Ascending aorta (tissue), 2 donors: ENCODE measurements at regions not wholly inside any gene's neighbourhood (a gene's known extent, or its start where the extent isn't known, plus 50 kb on each side); places are given as distances from the start of the nearest gene placed in this dataset.

Experiments used
- DNase-seq, 2 donors: peaks; one replicate each; pipeline ENCODE4 v3.0.0-alpha.2; 2019; ENCODE audit warnings: low spot score in 2 of 2
- H3K27ac ChIP-seq, 2 donors: fragments of 200-600 bp; sonication (generic); one replicate each; pipeline ENCODE4 v1.5.1; 2016 to 2017; ENCODE audit warnings: mild to moderate bottlenecking in 1 of 2
- H3K27me3 ChIP-seq: fragments of 200-600 bp; sonication (generic); one replicate; pipeline ENCODE4 v1.5.1; 2017
- H3K36me3 ChIP-seq, 2 donors: fragments of 200-600 bp; sonication (generic); one replicate each; pipeline ENCODE4 v1.5.1; 2016
- H3K4me1 ChIP-seq, 2 donors: fragments of 200-600 bp; sonication (generic); one replicate each; pipeline ENCODE4 v1.5.1; 2016 to 2017; ENCODE audit warnings: mild to moderate bottlenecking in 1 of 2
- H3K4me3 ChIP-seq, 2 donors: fragments of 200-600 bp; sonication (generic); one replicate each; pipeline ENCODE4 v1.5.1; 2016 to 2017; ENCODE audit warnings: mild to moderate bottlenecking in 1 of 2
- H3K9me3 ChIP-seq, 2 donors: fragments of 200-600 bp; sonication (generic); one replicate each; pipeline ENCODE4 v1.5.1; 2016
- CTCF ChIP-seq, 3 experiments: fragments of 200-600 bp in 2 of 3; fragments of 450-650 bp in 1 of 3; sonication (generic) in 2 of 3; IDR thresholded peaks; one replicate each; pipeline ENCODE4 v1.5.1; 2016 to 2019; ENCODE audit warnings: antibody characterized with exemption in 3 of 3, mild to moderate bottlenecking in 1 of 3, moderate library complexity in 1 of 3
- intact Hi-C: fragments of 100-400 bp; cut with DNase I; formaldehyde crosslinking; loops from one replicate; pipeline ENCODE4 v1.15.1; 2023

- no peaks in the 10 kb centered on the region for H3K27me3 ChIP-seq
- intact Hi-C loops: no loop called here
Measured at GRCh38 chr6:104572901-104573300, 286.8 kb downstream of the HACE1 start.

GRCh38 chr6:104566411-104566810, 293.3 kb downstream of the HACE1 start:
- intact Hi-C loops: no loop called here
- no peaks in the 10 kb centered on the region for H3K27me3 ChIP-seq
- no peak overlapping the region for H3K27ac ChIP-seq
- H3K36me3 ChIP-seq: no peaks in the 10 kb centered on the region
- H3K9me3 ChIP-seq: no peaks in the 10 kb centered on the region
- H3K4me3 ChIP-seq: no peak overlapping the region
- DNase-seq: no peak
- TF ChIP-seq CTCF (IDR thresholded peaks at IDR 0.05): no peak
- no peaks in the 10 kb centered on the region for H3K4me1 ChIP-seq

More at GRCh38 chr6:104572901-104573300, 286.8 kb downstream of the HACE1 start:
- Histone ChIP-seq H3K4me1 (no peaks in the 10 kb centered on the region), H3K9me3 (no peaks in the 10 kb centered on the region), H3K36me3 (no peaks in the 10 kb centered on the region), H3K4me3 (no peak overlapping the region), H3K27ac (no peak overlapping the region)
- DNase-seq: no peak
- no peak for TF ChIP-seq CTCF (IDR thresholded peaks at IDR 0.05)

GRCh38 chr6:104563306-104563705, 296.4 kb downstream of the HACE1 start:
- Histone ChIP-seq H3K36me3 (no peaks in the 10 kb centered on the region), H3K27me3 (no peaks in the 10 kb centered on the region), H3K4me3 (no peak overlapping the region), H3K4me1 (no peaks in the 10 kb centered on the region), H3K9me3 (no peaks in the 10 kb centered on the region), H3K27ac (no peak overlapping the region)
- no peak for TF ChIP-seq CTCF (IDR thresholded peaks at IDR 0.05)
- DNase-seq: no peak
- intact Hi-C loops: no loop called here

- Histone ChIP-seq H3K4me3 (no peak overlapping the region), H3K27ac (no peak overlapping the region), H3K36me3 (no peaks in the 10 kb centered on the region), H3K27me3 (no peaks in the 10 kb centered on the region), H3K4me1 (no peaks in the 10 kb centered on the region), H3K9me3 (no peaks in the 10 kb centered on the region)
- no peak for TF ChIP-seq CTCF (IDR thresholded peaks at IDR 0.05)
- intact Hi-C loops: no loop called here
- no peak for DNase-seq
Measured at GRCh38 chr6:104559435-104560202, 300.1 kb downstream of the HACE1 start.

GRCh38 chr6:104558746-104559145, 301.0 kb downstream of the HACE1 start:
- Histone ChIP-seq H3K27ac (no peak overlapping the region), H3K27me3 (no peaks in the 10 kb centered on the region), H3K4me3 (no peak overlapping the region), H3K9me3 (no peaks in the 10 kb centered on the region), H3K4me1 (no peaks in the 10 kb centered on the region), H3K36me3 (no peaks in the 10 kb centered on the region)
- no peak for TF ChIP-seq CTCF (IDR thresholded peaks at IDR 0.05)
- no peak for DNase-seq
- intact Hi-C loops: no loop called here
